WTC11 (cell line): ENCODE measurements at regions not wholly inside any gene's neighbourhood (a gene's known extent, or its start where the extent isn't known, plus 50 kb on each side); places are given as distances from the start of the nearest gene placed in this dataset.

Source experiments
- ATAC-seq: fragments of 200-7000 bp; cut with Tn5 transposase; 2 replicates; pipeline ENCODE4 v1.10.0; 2021; ENCODE audit warnings: mild to moderate bottlenecking, moderate library complexity
- CTCF ChIA-PET: fragments of 300-600 bp; sonication (Branson Sonifier 250); formaldehyde crosslinking; loops from one replicate; lab custom pipeline; 2021; ENCODE audit warnings: antibody characterized with exemption; lab: Charles Lee
- POLR2A ChIA-PET: fragments of 350-600 bp; sonication (Branson Sonifier 250); formaldehyde crosslinking; loops from one replicate; lab custom pipeline; 2021; ENCODE audit warnings: antibody characterized with exemption; lab: Charles Lee
- DNase-seq: peaks from one replicate; pipeline ENCODE4 v3.0.0; 2021; ENCODE audit warnings: low spot score
- H3K27ac Mint-ChIP-seq: 2 replicates; pipeline ENCODE4 v1.8.0; 2021; ENCODE audit warnings: mixed read lengths
- H3K27me3 Mint-ChIP-seq: 2 replicates; pipeline ENCODE4 v1.8.0; 2021; ENCODE audit warnings: low read depth, mild to moderate bottlenecking, moderate library complexity, mixed read lengths
- H3K36me3 Mint-ChIP-seq: 2 replicates; pipeline ENCODE4 v1.8.0; 2021; ENCODE audit warnings: mixed read lengths
- H3K4me1 Mint-ChIP-seq: 2 replicates; pipeline ENCODE4 v1.8.0; 2022; ENCODE audit warnings: mixed read lengths
- H3K4me3 Mint-ChIP-seq: 2 replicates; pipeline ENCODE4 v1.8.0; 2021; ENCODE audit warnings: mild to moderate bottlenecking, moderate library complexity, mixed read lengths
- H3K9me3 Mint-ChIP-seq: 2 replicates; pipeline ENCODE4 v1.8.0; 2021; ENCODE audit warnings: mixed read lengths
- ARID4B ChIP-seq: sonication (generic); formaldehyde crosslinking; IDR thresholded peaks from 2 replicates; pipeline ENCODE4 v1.8.0; 2023; ENCODE audit warnings: missing genetic modification reagents, mild to moderate bottlenecking, borderline replicate concordance
- CREM ChIP-seq: sonication (generic); formaldehyde crosslinking; IDR thresholded peaks from 2 replicates; pipeline ENCODE4 v1.8.1; 2022; ENCODE audit warnings: mild to moderate bottlenecking, missing genetic modification reagents, moderate library complexity
- E2F4 ChIP-seq: sonication (generic); formaldehyde crosslinking; IDR thresholded peaks from 2 replicates; pipeline ENCODE4 v1.8.1; 2022; ENCODE audit warnings: low read depth, mild to moderate bottlenecking, moderate library complexity, missing genetic modification reagents, borderline replicate concordance
- FOXK1 ChIP-seq: sonication (generic); formaldehyde crosslinking; IDR thresholded peaks from 2 replicates; pipeline ENCODE4 v1.8.0; 2022; ENCODE audit warnings: mild to moderate bottlenecking, moderate library complexity, missing genetic modification reagents
- HMGA2 ChIP-seq: fragments of 250-450 bp; sonication (Bioruptor Pico); IDR thresholded peaks from 2 replicates; pipeline ENCODE4 v1.4.0; 2021; ENCODE audit warnings: mild to moderate bottlenecking, moderate library complexity
- HMGXB4 ChIP-seq: sonication (generic); formaldehyde crosslinking; IDR thresholded peaks from 2 replicates; pipeline ENCODE4 v1.8.1; 2023; ENCODE audit warnings: mild to moderate bottlenecking, moderate library complexity, missing genetic modification reagents
- IRF1 ChIP-seq: sonication (generic); formaldehyde crosslinking; IDR thresholded peaks from 2 replicates; pipeline ENCODE4 v1.8.0; 2023; ENCODE audit warnings: missing genetic modification reagents
- JAZF1 ChIP-seq: fragments of 250-450 bp; sonication (Bioruptor Pico); IDR thresholded peaks from 2 replicates; pipeline ENCODE4 v1.9.0; 2021; ENCODE audit warnings: moderate library complexity, mild to moderate bottlenecking, inconsistent platforms
- MXD4 ChIP-seq: fragments of 250-450 bp; sonication (Bioruptor Pico); IDR thresholded peaks from 2 replicates; pipeline ENCODE4 v1.8.0; 2021; ENCODE audit warnings: mild to moderate bottlenecking, moderate library complexity, borderline replicate concordance
- NFE2L1 ChIP-seq: sonication (generic); formaldehyde crosslinking; IDR thresholded peaks from 2 replicates; pipeline ENCODE4 v1.8.1; 2023; ENCODE audit warnings: missing genetic modification reagents
- NFYB ChIP-seq: sonication (generic); formaldehyde crosslinking; conservative IDR thresholded peaks from 2 replicates; pipeline ENCODE4 v1.8.0; 2022; ENCODE audit warnings: low read depth, missing genetic modification reagents
- NR2C2 ChIP-seq: sonication (generic); formaldehyde crosslinking; IDR thresholded peaks from 2 replicates; pipeline ENCODE4 v1.8.0; 2022; ENCODE audit warnings: mild to moderate bottlenecking, missing genetic modification reagents
- NR3C1 ChIP-seq: sonication (generic); formaldehyde crosslinking; conservative IDR thresholded peaks from 2 replicates; pipeline ENCODE4 v1.8.1; 2023; ENCODE audit warnings: low read depth, mild to moderate bottlenecking, missing genetic modification reagents
- SP1 ChIP-seq: sonication (generic); formaldehyde crosslinking; conservative IDR thresholded peaks from 2 replicates; pipeline ENCODE4 v1.8.1; 2022; ENCODE audit warnings: missing genetic modification reagents
- TCF7 ChIP-seq: sonication (generic); formaldehyde crosslinking; IDR thresholded peaks from 2 replicates; pipeline ENCODE4 v1.8.0; 2022; ENCODE audit warnings: mild to moderate bottlenecking, low read depth, missing genetic modification reagents, moderate library complexity
- TEAD1 ChIP-seq: sonication (generic); formaldehyde crosslinking; IDR thresholded peaks from 2 replicates; pipeline ENCODE4 v1.8.0; 2022; ENCODE audit warnings: mild to moderate bottlenecking, missing genetic modification reagents
- USF2 ChIP-seq: sonication (generic); formaldehyde crosslinking; IDR thresholded peaks from 2 replicates; pipeline ENCODE4 v1.8.1; 2023; ENCODE audit warnings: mild to moderate bottlenecking, missing genetic modification reagents, moderate library complexity
- ZNF121 ChIP-seq: sonication (generic); formaldehyde crosslinking; IDR thresholded peaks from 2 replicates; pipeline ENCODE4 v1.8.0; 2023; ENCODE audit warnings: missing genetic modification reagents
- ZNF263 ChIP-seq: sonication (generic); formaldehyde crosslinking; IDR thresholded peaks from 2 replicates; pipeline ENCODE4 v1.8.1; 2022; ENCODE audit warnings: low read depth, mild to moderate bottlenecking, moderate library complexity, missing genetic modification reagents
- ZNF425 ChIP-seq: fragments of 250-450 bp; sonication (Bioruptor Pico); conservative IDR thresholded peaks from 2 replicates; pipeline ENCODE4 v1.9.0; 2021; ENCODE audit warnings: mild to moderate bottlenecking
- ZNF512 ChIP-seq: sonication (generic); formaldehyde crosslinking; IDR thresholded peaks from 2 replicates; pipeline ENCODE4 v1.8.1; 2022; ENCODE audit warnings: missing genetic modification reagents, borderline replicate concordance

GRCh38 chr9:108743901-108744371 is 111.8 kb downstream of the ACTL7B start (continued):
- TF ChIP-seq MXD4 (CRISPR knock-in tag), result no peak
- no peak for TF ChIP-seq TCF7 (CRISPR knock-in tag)

- DNase-seq (no peak), ATAC-seq (no peak)
- ChIA-PET POLR2A (no interaction called here), CTCF (no interaction called here)
- no peak for TF ChIP-seq ZNF512 (CRISPR knock-in tag)
- no peak for TF ChIP-seq ZNF121 (CRISPR knock-in tag)
- TF ChIP-seq ZNF263 (CRISPR knock-in tag), result no peak
- TF ChIP-seq NR3C1 (CRISPR knock-in tag), result no peak
- no peak for TF ChIP-seq NR2C2 (CRISPR knock-in tag)
- no peak for TF ChIP-seq HMGXB4 (CRISPR knock-in tag)
- TF ChIP-seq IRF1 (CRISPR knock-in tag), result no peak
- no peak for TF ChIP-seq HMGA2 (CRISPR knock-in tag)
- no peak for TF ChIP-seq NFYB
- no peak for TF ChIP-seq USF2
- no peak for TF ChIP-seq SP1 (CRISPR knock-in tag)
- TF ChIP-seq ZNF425 (CRISPR knock-in tag), result no peak
- no peak for TF ChIP-seq FOXK1
- no peak for TF ChIP-seq JAZF1 (CRISPR knock-in tag)
- H3K9me3 Mint-ChIP-seq, result peaks cover 4% of the 10 kb centered on the region; the same call in 1 of the 2 replicates
- no peaks in the 10 kb centered on the region for H3K36me3 Mint-ChIP-seq
- H3K27ac Mint-ChIP-seq, result no peak overlapping the region
- no peaks in the 10 kb centered on the region for H3K4me1 Mint-ChIP-seq
- H3K27me3 Mint-ChIP-seq, result no peaks in the 10 kb centered on the region
- H3K4me3 Mint-ChIP-seq, result no peak overlapping the region
Measured at GRCh38 chr9:108743416-108743815, 112.4 kb downstream of the ACTL7B start.

- H3K4me1 Mint-ChIP-seq, result no peaks in the 10 kb centered on the region
- H3K9me3 Mint-ChIP-seq, result peaks cover 4% of the 10 kb centered on the region; the same call in 1 of the 2 replicates
- no peaks in the 10 kb centered on the region for H3K36me3 Mint-ChIP-seq
- no peaks in the 10 kb centered on the region for H3K27me3 Mint-ChIP-seq
- H3K4me3 Mint-ChIP-seq, result no peak overlapping the region
- ATAC-seq (no peak), DNase-seq (no peak)
- H3K27ac Mint-ChIP-seq, result no peak overlapping the region
- POLR2A ChIA-PET, result no interaction called here
- CTCF ChIA-PET, result no interaction called here
- TF ChIP-seq NFE2L1 (no peak), CREM (CRISPR knock-in tag) (no peak), ARID4B (CRISPR knock-in tag) (no peak), E2F4 (CRISPR knock-in tag) (no peak), TEAD1 (CRISPR knock-in tag) (no peak)
Measured at GRCh38 chr9:108742191-108742590, 113.6 kb downstream of the ACTL7B start.
